ENCODE measurements at regions not wholly inside any gene's neighbourhood (a gene's known extent, or its start where the extent isn't known, plus 50 kb on each side); places are given as distances from the start of the nearest gene placed in this dataset.

GRCh38 chr12:97760601-97761000 lies 298.0 kb downstream of the RMST start:
- H3K4me1 Mint-ChIP-seq (ENCODE audit: low read depth), result no peaks in the 10 kb centered on the region
- no peaks in the 10 kb centered on the region for H3K9me3 Mint-ChIP-seq (ENCODE audit: insufficient read depth)
- no peak overlapping the region for H3K27ac Mint-ChIP-seq
- no peak overlapping the region for H3K4me3 Mint-ChIP-seq
- DNase-seq, result no peak
- no peaks in the 10 kb centered on the region for H3K36me3 Mint-ChIP-seq (ENCODE audit: low read depth)
- no peak for ATAC-seq
- ChIA-PET CTCF (no interaction called here), POLR2A (no interaction called here)
- no peaks in the 10 kb centered on the region for H3K27me3 Mint-ChIP-seq (ENCODE audit: low read depth)

- CTCF ChIA-PET, result no interaction called here
- Mint-ChIP-seq H3K4me1 (ENCODE audit: low read depth) (no peaks in the 10 kb centered on the region), H3K27me3 (ENCODE audit: low read depth) (no peaks in the 10 kb centered on the region), H3K36me3 (ENCODE audit: low read depth) (no peaks in the 10 kb centered on the region), H3K4me3 (no peak overlapping the region), H3K27ac (no peak overlapping the region), H3K9me3 (ENCODE audit: insufficient read depth) (no peaks in the 10 kb centered on the region)
- POLR2A ChIA-PET, result no interaction called here
- DNase-seq (no peak), ATAC-seq (no peak)
These were observed 300.5 kb downstream of the RMST start for GRCh38 chr12:97763113-97763512.

- ATAC-seq, result no peak
- Mint-ChIP-seq H3K27ac (no peak overlapping the region), H3K27me3 (ENCODE audit: low read depth) (no peaks in the 10 kb centered on the region), H3K36me3 (ENCODE audit: low read depth) (no peaks in the 10 kb centered on the region), H3K9me3 (ENCODE audit: insufficient read depth) (no peaks in the 10 kb centered on the region), H3K4me3 (no peak overlapping the region), H3K4me1 (ENCODE audit: low read depth) (no peaks in the 10 kb centered on the region)
- ChIA-PET POLR2A (no interaction called here), CTCF (no interaction called here)
- DNase-seq, result no peak
These were observed 302.1 kb downstream of the RMST start for GRCh38 chr12:97764700-97765099.

DNA sequence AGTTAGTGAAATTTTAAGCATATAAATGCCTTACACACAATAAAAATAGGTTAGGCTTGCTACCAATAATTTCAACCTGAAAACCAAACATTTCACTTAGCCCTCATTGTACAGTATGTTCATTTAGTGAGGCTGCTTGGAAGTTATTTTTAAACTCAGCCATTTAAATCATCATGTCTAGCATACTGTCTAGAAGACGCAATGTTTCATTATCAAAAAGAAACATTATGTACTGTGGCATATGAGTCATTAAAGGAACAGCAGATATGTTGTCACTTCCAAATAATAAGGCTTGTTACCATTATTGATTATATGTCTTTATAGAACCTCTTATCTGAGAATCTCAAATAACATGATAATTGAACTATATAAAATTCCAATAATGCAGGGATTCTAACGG lies 304.7 kb downstream of the RMST start:
- no peaks in the 10 kb centered on the region for H3K4me1 Mint-ChIP-seq (ENCODE audit: low read depth)
- no peak overlapping the region for H3K4me3 Mint-ChIP-seq
- no peaks in the 10 kb centered on the region for H3K27me3 Mint-ChIP-seq (ENCODE audit: low read depth)
- DNase-seq, result no peak
- no peaks in the 10 kb centered on the region for H3K36me3 Mint-ChIP-seq (ENCODE audit: low read depth)
- H3K27ac Mint-ChIP-seq, result no peak overlapping the region
- no peak for ATAC-seq
- ChIA-PET CTCF (no interaction called here), POLR2A (no interaction called here)
- H3K9me3 Mint-ChIP-seq (ENCODE audit: insufficient read depth), result no peaks in the 10 kb centered on the region

- H3K4me3 Mint-ChIP-seq, result no peak overlapping the region
- POLR2A ChIA-PET, result no interaction called here
- CTCF ChIA-PET, result no interaction called here
- H3K36me3 Mint-ChIP-seq (ENCODE audit: low read depth), result no peaks in the 10 kb centered on the region
- DNase-seq, result no peak
- H3K27me3 Mint-ChIP-seq (ENCODE audit: low read depth), result no peaks in the 10 kb centered on the region
- ATAC-seq, result no peak
- no peaks in the 10 kb centered on the region for H3K9me3 Mint-ChIP-seq (ENCODE audit: insufficient read depth)
- no peak overlapping the region for H3K27ac Mint-ChIP-seq
- no peaks in the 10 kb centered on the region for H3K4me1 Mint-ChIP-seq (ENCODE audit: low read depth)
These were observed 315.5 kb downstream of the RMST start for GRCh38 chr12:97778111-97778510.

DNA sequence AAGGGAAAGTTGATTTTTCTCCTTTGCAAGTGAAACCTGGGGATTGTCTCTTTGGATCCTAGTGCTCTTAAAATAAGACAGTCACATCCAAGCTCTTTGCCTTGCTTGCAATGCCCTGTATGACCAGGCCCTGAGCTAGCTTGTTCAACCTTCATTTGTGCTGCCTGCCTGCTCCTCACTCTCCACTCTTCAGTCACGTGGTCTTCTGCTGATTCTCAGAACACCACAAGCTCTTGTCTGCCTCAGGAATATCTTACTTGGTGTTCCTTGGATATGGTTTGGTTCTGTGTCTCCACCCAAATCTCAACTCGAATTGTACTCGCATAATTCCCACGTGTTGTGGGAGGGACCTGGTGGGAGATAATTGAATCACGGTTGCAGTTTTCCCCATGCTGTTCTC lies 318.7 kb downstream of the RMST start:
- Mint-ChIP-seq H3K27ac (no peak overlapping the region), H3K27me3 (ENCODE audit: low read depth) (no peaks in the 10 kb centered on the region), H3K9me3 (ENCODE audit: insufficient read depth) (no peaks in the 10 kb centered on the region), H3K36me3 (ENCODE audit: low read depth) (no peaks in the 10 kb centered on the region), H3K4me1 (ENCODE audit: low read depth) (no peaks in the 10 kb centered on the region), H3K4me3 (no peak overlapping the region)
- ChIA-PET POLR2A (no interaction called here), CTCF (no interaction called here)
- DNase-seq, result no peak
- ATAC-seq, result no peak

GRCh38 chr12:97784904-97785303 lies 322.3 kb downstream of the RMST start:
- CTCF ChIA-PET, result no interaction called here
- no peaks in the 10 kb centered on the region for H3K9me3 Mint-ChIP-seq (ENCODE audit: insufficient read depth)
- POLR2A ChIA-PET, result no interaction called here
- no peaks in the 10 kb centered on the region for H3K36me3 Mint-ChIP-seq (ENCODE audit: low read depth)
- H3K4me1 Mint-ChIP-seq (ENCODE audit: low read depth), result no peaks in the 10 kb centered on the region
- H3K4me3 Mint-ChIP-seq, result no peak overlapping the region
- no peak overlapping the region for H3K27ac Mint-ChIP-seq
- no peaks in the 10 kb centered on the region for H3K27me3 Mint-ChIP-seq (ENCODE audit: low read depth)
- ATAC-seq (no peak), DNase-seq (no peak)

DNA sequence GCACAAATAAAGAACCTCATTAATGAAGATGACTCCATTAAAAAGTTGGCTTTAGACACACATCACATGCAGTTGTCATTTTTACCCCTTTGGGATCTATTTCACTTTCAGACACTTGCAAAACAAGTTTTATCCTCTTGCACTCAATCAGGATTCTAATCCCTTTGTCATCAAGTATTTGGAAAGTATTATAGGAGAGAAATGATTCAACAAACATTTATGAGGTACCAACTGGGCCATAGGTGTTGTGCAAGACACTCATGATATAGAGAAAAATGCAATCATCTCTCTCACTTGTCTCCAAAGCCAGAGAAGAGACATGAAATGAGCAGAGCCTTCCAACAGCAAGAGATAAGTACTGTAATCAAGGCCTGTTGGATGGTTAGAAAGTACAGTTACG lies 327.7 kb downstream of the RMST start:
- H3K9me3 Mint-ChIP-seq (ENCODE audit: insufficient read depth), result no peaks in the 10 kb centered on the region
- H3K36me3 Mint-ChIP-seq (ENCODE audit: low read depth), result no peaks in the 10 kb centered on the region
- no peak overlapping the region for H3K4me3 Mint-ChIP-seq
- no peaks in the 10 kb centered on the region for H3K27me3 Mint-ChIP-seq (ENCODE audit: low read depth)
- CTCF ChIA-PET, result no interaction called here
- H3K4me1 Mint-ChIP-seq (ENCODE audit: low read depth), result no peaks in the 10 kb centered on the region
- H3K27ac Mint-ChIP-seq, result no peak overlapping the region
- ATAC-seq (no peak), DNase-seq (no peak)
- POLR2A ChIA-PET, result no interaction called here

GRCh38 chr12:97797473-97797872 lies 334.9 kb downstream of the RMST start:
- POLR2A ChIA-PET, result no interaction called here
- no peak for ATAC-seq
- H3K27ac Mint-ChIP-seq, result no peak overlapping the region

DNA sequence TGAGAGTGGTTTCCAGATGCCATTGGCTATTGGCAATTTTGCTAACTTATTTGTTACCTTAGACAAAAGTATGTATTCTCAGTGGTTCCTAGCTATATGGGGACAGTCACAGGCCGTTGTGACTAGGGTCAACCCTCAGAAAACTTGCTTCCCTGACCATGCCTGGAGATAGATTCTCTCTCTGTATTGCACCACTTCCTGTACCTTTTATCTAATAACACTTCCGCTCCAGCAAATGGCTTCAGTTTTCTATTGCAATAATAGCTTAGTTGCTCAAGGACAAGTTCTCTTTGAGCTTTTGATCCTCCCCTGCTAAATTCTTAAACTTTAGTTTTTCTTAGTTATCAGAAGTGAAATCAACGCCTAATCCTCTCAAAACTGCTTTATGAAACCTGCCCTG lies 338.0 kb downstream of the RMST start:
- ChIA-PET POLR2A (no interaction called here), CTCF (no interaction called here)
- ATAC-seq (no peak), DNase-seq (no peak)
- no peak overlapping the region for H3K4me3 Mint-ChIP-seq
- no peaks in the 10 kb centered on the region for H3K4me1 Mint-ChIP-seq (ENCODE audit: low read depth)
- peaks cover 10% of the 10 kb centered on the region for H3K9me3 Mint-ChIP-seq (ENCODE audit: insufficient read depth)
- H3K27ac Mint-ChIP-seq, result no peak overlapping the region
- no peaks in the 10 kb centered on the region for H3K36me3 Mint-ChIP-seq (ENCODE audit: low read depth)
- no peaks in the 10 kb centered on the region for H3K27me3 Mint-ChIP-seq (ENCODE audit: low read depth)

More at GRCh38 chr12:97797473-97797872, 334.9 kb downstream of the RMST start:
- H3K9me3 Mint-ChIP-seq (ENCODE audit: insufficient read depth), result peaks cover 10% of the 10 kb centered on the region
- no peaks in the 10 kb centered on the region for H3K4me1 Mint-ChIP-seq (ENCODE audit: low read depth)
- H3K4me3 Mint-ChIP-seq, result no peak overlapping the region
- no peaks in the 10 kb centered on the region for H3K27me3 Mint-ChIP-seq (ENCODE audit: low read depth)
- no peak for DNase-seq
- CTCF ChIA-PET, result no interaction called here
- no peaks in the 10 kb centered on the region for H3K36me3 Mint-ChIP-seq (ENCODE audit: low read depth)

GRCh38 chr12:97801471-97802059 lies 339.0 kb downstream of the RMST start:
- H3K27ac Mint-ChIP-seq, result no peak overlapping the region
- H3K9me3 Mint-ChIP-seq (ENCODE audit: insufficient read depth), result peaks cover 10% of the 10 kb centered on the region
- no peak for ATAC-seq
- CTCF ChIA-PET, result no interaction called here
- no peaks in the 10 kb centered on the region for H3K27me3 Mint-ChIP-seq (ENCODE audit: low read depth)
- H3K4me1 Mint-ChIP-seq (ENCODE audit: low read depth), result no peaks in the 10 kb centered on the region
- no peaks in the 10 kb centered on the region for H3K36me3 Mint-ChIP-seq (ENCODE audit: low read depth)
- H3K4me3 Mint-ChIP-seq, result no peak overlapping the region
- POLR2A ChIA-PET, result no interaction called here
- no peak for DNase-seq

DNA sequence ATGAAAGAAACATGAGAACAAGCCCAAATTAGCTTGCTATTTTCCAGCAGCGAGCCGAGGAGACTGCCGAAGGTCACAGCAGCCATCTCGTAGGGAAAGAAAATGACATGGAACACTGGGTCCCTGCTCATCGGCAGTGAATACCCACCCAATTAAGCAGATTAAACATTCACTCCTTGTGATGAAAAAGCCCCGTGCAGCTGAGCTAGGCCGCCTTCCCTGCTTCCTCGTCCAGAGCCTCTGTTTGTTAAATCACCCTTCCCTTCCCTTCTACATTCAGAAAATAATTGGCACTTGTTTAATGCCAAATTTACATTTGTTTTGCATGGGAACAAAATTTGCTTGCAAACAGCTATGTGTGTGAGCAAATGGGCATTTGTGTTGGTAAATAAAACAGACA lies 342.5 kb downstream of the RMST start:
- no peaks in the 10 kb centered on the region for H3K36me3 Mint-ChIP-seq (ENCODE audit: low read depth)
- no peak overlapping the region for H3K27ac Mint-ChIP-seq
- no peak overlapping the region for H3K4me3 Mint-ChIP-seq
- H3K27me3 Mint-ChIP-seq (ENCODE audit: low read depth), result no peaks in the 10 kb centered on the region
- CTCF ChIA-PET, result no interaction called here
- POLR2A ChIA-PET, result no interaction called here
- peaks cover 4% of the 10 kb centered on the region for H3K9me3 Mint-ChIP-seq (ENCODE audit: insufficient read depth)
- H3K4me1 Mint-ChIP-seq (ENCODE audit: low read depth), result no peaks in the 10 kb centered on the region
- no peak for ATAC-seq
- no peak for DNase-seq

GRCh38 chr12:97813301-97813700 lies 350.7 kb downstream of the RMST start:
- Mint-ChIP-seq H3K36me3 (ENCODE audit: low read depth) (no peaks in the 10 kb centered on the region), H3K4me3 (no peak overlapping the region), H3K27me3 (ENCODE audit: low read depth) (no peaks in the 10 kb centered on the region), H3K27ac (no peak overlapping the region), H3K9me3 (ENCODE audit: insufficient read depth) (peaks cover 5% of the 10 kb centered on the region), H3K4me1 (ENCODE audit: low read depth) (no peaks in the 10 kb centered on the region)
- CTCF ChIA-PET, result no interaction called here
- ATAC-seq (no peak), DNase-seq (no peak)
- POLR2A ChIA-PET, result no interaction called here
